ENCODE measurements at regions not wholly inside any gene's neighbourhood (a gene's known extent, or its start where the extent isn't known, plus 50 kb on each side); places are given as distances from the start of the nearest gene placed in this dataset.

- TF ChIP-seq CTCF (IDR thresholded peaks at IDR 0.05; ENCODE audit: control extremely low read depth in 1 of 3, insufficient read depth in 1 of 3, low read depth in 1 of 3, low read length in 3 of 3) (no peak), EP300 (IDR thresholded peaks at IDR 0.05; ENCODE audit: borderline replicate concordance in 1 of 2, low read depth in 2 of 2, low read length in 2 of 2) (no peak), SRF (IDR thresholded peaks at IDR 0.05; ENCODE audit: low read depth, low read length) (no peak), BCL11A (IDR thresholded peaks at IDR 0.05; ENCODE audit: low read depth in 2 of 2, low read length in 2 of 2) (no peak), RAD21 (IDR thresholded peaks at IDR 0.05 in 1 of 2, conservative IDR thresholded peaks at IDR 0.05 in 1 of 2; ENCODE audit: low read depth in 2 of 2, low read length in 2 of 2) (no peak), POLR2A (IDR thresholded peaks at IDR 0.05; ENCODE audit: control extremely low read depth in 1 of 2, low read depth in 2 of 2, low read length in 2 of 2) (no peak), CTBP2 (IDR thresholded peaks at IDR 0.05; ENCODE audit: borderline replicate concordance, insufficient read depth, insufficient read length, low read length) (no peak), USF2 (IDR thresholded peaks at IDR 0.05; ENCODE audit: low read length) (no peak)
Observed at GRCh38 chr12:131643631-131644452, 67.0 kb upstream of the SFSWAP start.

Data from H1 (cell line).